ENCODE measurements at regions not wholly inside any gene's neighbourhood (a gene's known extent, or its start where the extent isn't known, plus 50 kb on each side); places are given as distances from the start of the nearest gene placed in this dataset.

GRCh38 chr20:50389438-50389807 is 120.8 kb upstream of the PTPN1 start:
- TF ChIP-seq CTCF (conservative IDR thresholded peaks at IDR 0.05) = no peak
- TF ChIP-seq ZFX (IDR thresholded peaks at IDR 0.05) = no peak
